Fibroblast of villous mesenchyme (primary cell): ENCODE measurements at regions not wholly inside any gene's neighbourhood (a gene's known extent, or its start where the extent isn't known, plus 50 kb on each side); places are given as distances from the start of the nearest gene placed in this dataset.

Experiments
- DNase-seq: peaks from one replicate; pipeline ENCODE4 v3.0.0-alpha.2; 2010; ENCODE audit warnings: low read depth
- H3K4me3 ChIP-seq: 2 replicates; pipeline ENCODE4 v1.5.1; 2011; ENCODE audit warnings: low read depth, mild to moderate bottlenecking, low read length
- CTCF ChIP-seq: IDR thresholded peaks from 2 replicates; pipeline ENCODE4 v1.5.1; 2012; ENCODE audit warnings: low read depth, mild to moderate bottlenecking, low read length; ENCODE audit not compliant: insufficient read depth

- no peak for TF ChIP-seq CTCF
- no peak overlapping the region for H3K4me3 ChIP-seq
- DNase-seq: no peak
Observed at GRCh38 chr1:23632479-23633160, 59.0 kb upstream of the RPL11 start.

- TF ChIP-seq CTCF: no peak
- DNase-seq: no peak
- H3K4me3 ChIP-seq: no peak overlapping the region
Observed at GRCh38 chr1:23629708-23630290, 61.8 kb upstream of the RPL11 start.

DNA sequence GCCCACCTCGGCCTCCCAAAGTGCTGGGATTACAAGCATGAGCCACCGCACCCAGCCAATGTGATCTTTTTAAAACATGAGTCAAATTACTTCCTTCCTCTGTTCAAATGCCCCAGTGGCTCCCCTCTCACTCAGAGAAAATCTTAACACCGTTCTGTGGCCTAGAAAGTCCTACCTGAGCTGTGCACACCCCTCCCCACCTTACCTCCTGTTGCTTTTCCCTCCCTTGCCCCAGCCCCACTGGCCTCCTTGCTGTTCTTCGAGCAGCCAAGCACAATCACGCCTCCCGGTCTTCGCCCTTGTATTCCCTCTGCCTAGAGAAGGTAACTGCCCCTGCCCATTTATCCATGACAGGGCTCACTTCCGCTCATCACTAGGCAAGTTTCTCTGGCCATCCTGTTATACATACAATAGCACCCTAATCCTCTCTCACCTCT, 62.6 kb upstream of the RPL11 start:
- TF ChIP-seq CTCF: no peak
- no peak for DNase-seq

DNA sequence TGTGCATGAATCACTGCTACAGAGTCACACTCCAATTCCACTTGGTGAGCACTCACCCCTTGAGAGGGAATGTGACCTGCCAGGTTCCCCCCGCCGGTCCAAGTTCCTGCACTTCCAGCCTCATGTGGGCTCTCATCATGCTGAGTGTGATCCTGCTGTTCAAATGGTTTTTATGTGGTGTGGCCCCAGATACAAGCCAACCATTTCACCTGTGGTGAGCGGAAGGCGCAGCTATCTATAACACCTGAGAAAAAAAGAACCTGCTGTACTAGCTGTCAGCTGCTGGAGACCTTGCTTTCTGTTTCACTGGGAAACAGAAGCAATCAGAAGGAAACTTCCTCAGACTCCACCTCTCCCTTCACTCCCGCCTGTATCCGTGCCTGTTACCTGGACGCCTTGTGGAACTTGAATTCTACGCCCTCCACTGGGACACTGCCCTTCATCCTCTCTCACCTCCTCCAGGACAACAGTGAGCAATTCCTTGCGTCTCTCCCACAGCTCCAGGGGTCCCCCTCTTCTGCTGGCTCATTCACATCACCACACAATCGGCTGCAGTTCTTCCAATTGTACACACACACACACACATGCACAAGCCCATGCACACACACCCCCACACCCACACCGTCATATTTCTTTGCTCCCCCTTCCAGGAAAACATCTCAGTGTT, 64.4 kb upstream of the RPL11 start:
- DNase-seq: no peak
- no peak for TF ChIP-seq CTCF
- no peak overlapping the region for H3K4me3 ChIP-seq

More for the DNA sequence above, 62.6 kb upstream of the RPL11 start:
- H3K4me3 ChIP-seq: no peak overlapping the region

- H3K4me3 ChIP-seq: no peak overlapping the region
- no peak for DNase-seq
- no peak for TF ChIP-seq CTCF
Observed at GRCh38 chr1:23625929-23626535, 65.6 kb upstream of the RPL11 start.

GRCh38 chr1:23625459-23625858, 66.1 kb upstream of the RPL11 start:
- no peak overlapping the region for H3K4me3 ChIP-seq
- no peak for DNase-seq
- no peak for TF ChIP-seq CTCF
